Esophagus (tissue), 2 donors: ENCODE measurements at regions not wholly inside any gene's neighbourhood (a gene's known extent, or its start where the extent isn't known, plus 50 kb on each side); places are given as distances from the start of the nearest gene placed in this dataset.

ENCODE experiments used
- H3K27ac ChIP-seq, 2 donors: one replicate each; pipeline ENCODE4 v1.5.1; 2013; ENCODE audit warnings: low read depth in 2 of 2, mild to moderate bottlenecking in 2 of 2, inconsistent platforms in 1 of 2, low read length in 1 of 2, moderate library complexity in 1 of 2
- H3K27me3 ChIP-seq, 2 donors: one replicate each; pipeline ENCODE4 v1.6.1; 2013; ENCODE audit warnings: low read length in 2 of 2, control low read depth in 1 of 2, mild to moderate bottlenecking in 1 of 2; ENCODE audit not compliant: insufficient read depth in 2 of 2, control insufficient read depth in 1 of 2
- H3K36me3 ChIP-seq, 2 donors: one replicate each; pipeline ENCODE4 v1.6.1; 2013; ENCODE audit warnings: low read length in 1 of 2; ENCODE audit not compliant: control insufficient read depth in 2 of 2, insufficient read depth in 2 of 2
- H3K4me1 ChIP-seq, 2 donors: one replicate each; pipeline ENCODE4 v1.6.1; 2013; ENCODE audit warnings: low read length in 1 of 2; ENCODE audit not compliant: control insufficient read depth in 2 of 2, insufficient read depth in 2 of 2
- H3K4me3 ChIP-seq, 2 donors: one replicate each; pipeline ENCODE4 v1.5.1; 2013; ENCODE audit warnings: low read length in 2 of 2, mild to moderate bottlenecking in 2 of 2, low read depth in 1 of 2, moderate library complexity in 1 of 2
- H3K9me3 ChIP-seq, 2 donors: one replicate each; pipeline ENCODE4 v1.6.1; 2013; ENCODE audit warnings: mild to moderate bottlenecking in 2 of 2, low read depth in 1 of 2, low read length in 1 of 2, moderate library complexity in 1 of 2; ENCODE audit not compliant: control insufficient read depth in 2 of 2, insufficient read depth in 1 of 2
- WGBS, 2 donors: extraction: QIAGEN DNeasy Blood & Tissue Kit; methylation state at CpG; one replicate each; pipeline ENCODE4 v1.1.7; 2013; 5-methylcytosine and 5-hydroxymethylcytosine counted together
- donor health status: healthy with polysubstance abuse.
- donor health status: Bipolar disorder and iron deficiency.

DNA sequence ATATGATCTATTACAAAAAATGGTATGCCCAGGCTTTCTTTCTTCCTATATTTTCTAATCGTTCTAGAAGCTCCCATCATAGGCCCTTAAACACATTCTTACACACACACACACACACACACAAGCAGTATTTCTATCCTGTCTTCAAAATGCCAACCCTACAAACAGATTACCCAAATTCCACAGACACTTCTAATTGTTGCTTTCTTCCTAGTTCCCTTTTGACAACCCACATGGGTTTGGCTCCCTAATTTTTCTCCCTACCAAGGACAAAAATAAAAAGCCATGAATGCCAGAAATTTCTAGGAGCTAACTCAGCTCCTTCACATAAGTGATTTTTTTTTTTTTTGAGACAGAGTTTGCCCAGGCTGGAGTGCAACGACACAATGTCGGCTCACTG is 60.3 kb upstream of the NTF3 start:
- no peaks in the 10 kb centered on the region for H3K4me1 ChIP-seq

DNA sequence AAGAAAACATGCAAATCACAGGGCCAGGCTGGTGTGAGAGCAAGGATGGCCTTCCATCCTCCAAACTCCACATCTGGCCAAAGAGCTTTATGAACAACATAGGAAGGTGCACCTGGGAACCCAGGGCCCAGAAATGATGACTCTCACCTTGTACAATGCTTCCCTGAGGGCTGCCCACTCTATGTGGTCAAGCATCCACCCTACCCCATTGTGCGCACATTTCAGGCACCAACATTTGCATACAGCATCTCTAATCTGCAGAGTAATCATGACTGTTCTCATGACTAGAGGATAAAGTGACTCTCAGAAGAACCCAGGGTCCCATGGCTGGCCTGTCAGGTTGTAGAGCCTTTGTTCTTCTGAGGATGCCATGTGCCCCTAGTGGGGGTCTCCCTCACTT is 57.2 kb upstream of the NTF3 start:
- 96% methylated on average over 1 of the region's 1 CpG for WGBS, 2 donors
- H3K27me3 ChIP-seq: peaks cover 0 to 3% of the 10 kb centered on the region in 2 donors

More for the DNA sequence above, 60.3 kb upstream of the NTF3 start:
- Histone ChIP-seq H3K4me3 (no peak overlapping the region), H3K9me3 (peaks cover 0 to 2% of the 10 kb centered on the region in 2 donors), H3K36me3 (no peaks in the 10 kb centered on the region), H3K27me3 (peaks cover 0 to 3% of the 10 kb centered on the region in 2 donors), H3K27ac (no peak overlapping the region)
- WGBS, 2 donors: 82 to 87% methylated on average over 3 of the region's 3 CpGs

DNA sequence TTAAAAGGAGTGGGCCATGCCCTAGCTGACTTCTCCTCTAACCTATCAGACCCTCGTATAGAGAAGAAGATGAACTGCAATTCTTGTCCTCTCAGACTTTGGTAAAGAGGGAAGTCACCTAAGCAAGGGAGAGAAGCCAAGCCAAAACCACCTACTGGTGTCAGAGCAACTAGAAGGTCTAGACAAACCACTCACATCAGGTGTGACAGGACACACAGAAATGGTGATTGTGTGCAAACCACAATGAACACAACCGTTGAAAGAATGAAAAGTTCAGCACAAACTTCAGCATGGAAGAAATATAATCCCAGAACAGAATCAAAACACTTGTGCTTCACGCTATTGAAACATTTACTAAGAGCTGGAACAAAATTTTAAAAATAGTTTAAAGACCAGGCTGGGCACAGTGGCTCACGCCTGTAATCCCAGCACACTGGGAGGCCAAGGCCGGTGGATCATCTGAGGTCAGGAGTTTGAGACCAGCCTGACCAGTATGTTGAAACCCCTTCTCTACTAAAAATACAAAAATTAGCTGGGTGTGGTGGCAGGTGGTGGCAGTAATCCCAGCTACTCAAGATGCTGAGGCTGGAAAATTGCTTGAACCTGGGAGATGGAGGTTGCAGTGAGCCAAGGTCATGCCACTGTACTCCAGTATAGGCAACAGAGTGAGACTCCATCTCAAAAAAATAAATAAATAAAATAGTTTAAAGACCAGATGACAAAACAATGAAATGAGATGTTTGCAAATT is 56.2 kb upstream of the NTF3 start:
- no peak overlapping the region for H3K27ac ChIP-seq
- H3K9me3 ChIP-seq: no peaks in the 10 kb centered on the region
- H3K36me3 ChIP-seq: no peaks in the 10 kb centered on the region
- 72 to 79% methylated on average over 5 of the region's 5 CpGs for WGBS, 2 donors
- no peaks in the 10 kb centered on the region for H3K4me1 ChIP-seq
- H3K4me3 ChIP-seq: no peak overlapping the region
- H3K27me3 ChIP-seq: peaks cover 0 to 3% of the 10 kb centered on the region in 2 donors

More for the DNA sequence above, 57.2 kb upstream of the NTF3 start:
- no peaks in the 10 kb centered on the region for H3K36me3 ChIP-seq
- H3K4me3 ChIP-seq: no peak overlapping the region
- H3K4me1 ChIP-seq: no peaks in the 10 kb centered on the region
- no peaks in the 10 kb centered on the region for H3K9me3 ChIP-seq
- no peak overlapping the region for H3K27ac ChIP-seq

DNA sequence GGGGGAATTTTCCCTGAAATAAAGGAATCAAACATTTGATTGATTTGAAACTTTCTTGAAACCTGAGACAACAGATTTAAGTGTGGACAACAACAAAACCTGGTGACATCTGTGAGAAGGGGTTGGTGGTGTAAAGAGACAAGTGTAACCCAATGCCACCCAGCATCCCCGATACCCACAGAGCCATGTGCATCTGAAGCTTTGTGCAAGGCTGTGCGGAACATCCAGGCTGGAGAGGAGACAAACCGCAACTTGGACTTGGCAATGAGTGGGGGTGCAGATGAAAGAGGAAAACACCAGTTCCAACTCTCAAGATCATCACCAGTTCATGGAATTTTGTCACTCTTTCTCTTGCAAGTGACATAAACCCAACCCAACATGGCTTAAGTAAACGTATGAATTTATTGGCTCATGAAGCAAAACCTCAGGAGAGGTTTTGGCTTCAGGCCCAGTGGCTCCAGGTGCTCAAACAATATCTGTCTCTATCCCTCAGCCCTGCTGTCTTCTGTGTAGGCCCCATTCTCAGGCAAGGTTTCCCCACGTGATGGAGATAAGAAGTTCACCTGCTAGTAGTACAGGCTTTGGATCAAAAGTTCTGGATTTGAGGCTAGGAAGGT is 55.2 kb upstream of the NTF3 start:
- Histone ChIP-seq H3K4me3 (no peak overlapping the region), H3K36me3 (no peaks in the 10 kb centered on the region), H3K27me3 (no peaks in the 10 kb centered on the region), H3K9me3 (no peaks in the 10 kb centered on the region), H3K27ac (no peak overlapping the region), H3K4me1 (no peaks in the 10 kb centered on the region)
- WGBS, 2 donors: 68 to 69% methylated on average over 5 of the region's 5 CpGs

DNA sequence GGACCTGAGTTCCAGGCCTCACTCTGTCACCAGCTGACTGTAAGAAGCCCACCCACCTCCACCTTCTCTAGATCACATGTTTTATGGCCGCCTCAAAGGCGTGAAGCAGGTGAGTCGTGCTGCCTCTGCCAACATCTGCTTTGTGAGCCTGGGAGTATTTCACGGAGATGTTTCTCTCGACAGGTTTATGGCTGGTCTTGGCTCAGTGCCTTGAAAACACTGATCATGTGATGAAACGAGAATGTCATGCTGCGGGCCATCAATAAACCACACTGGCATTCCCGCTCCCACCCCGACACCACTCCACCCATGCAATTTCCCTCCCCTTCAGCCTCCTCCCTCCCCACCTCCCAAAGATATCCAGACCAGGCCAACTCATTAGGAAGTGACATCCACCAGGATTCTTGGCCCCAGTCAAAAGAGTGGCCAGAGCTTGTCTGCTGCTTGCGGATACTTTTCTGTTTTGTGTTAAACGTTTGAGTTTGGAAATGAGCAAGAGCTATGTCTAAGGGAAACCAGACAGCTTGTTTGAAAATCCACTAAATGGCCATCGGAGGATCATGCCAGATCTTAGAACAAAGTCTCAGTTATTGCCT is 53.8 kb upstream of the NTF3 start:
- no peak overlapping the region for H3K4me3 ChIP-seq
- no peaks in the 10 kb centered on the region for H3K9me3 ChIP-seq
- H3K27ac ChIP-seq: no peak overlapping the region
- H3K4me1 ChIP-seq: no peaks in the 10 kb centered on the region
- H3K36me3 ChIP-seq: no peaks in the 10 kb centered on the region
- no peaks in the 10 kb centered on the region for H3K27me3 ChIP-seq
- WGBS, 2 donors: 70 to 75% methylated on average over 12 of the region's 12 CpGs

DNA sequence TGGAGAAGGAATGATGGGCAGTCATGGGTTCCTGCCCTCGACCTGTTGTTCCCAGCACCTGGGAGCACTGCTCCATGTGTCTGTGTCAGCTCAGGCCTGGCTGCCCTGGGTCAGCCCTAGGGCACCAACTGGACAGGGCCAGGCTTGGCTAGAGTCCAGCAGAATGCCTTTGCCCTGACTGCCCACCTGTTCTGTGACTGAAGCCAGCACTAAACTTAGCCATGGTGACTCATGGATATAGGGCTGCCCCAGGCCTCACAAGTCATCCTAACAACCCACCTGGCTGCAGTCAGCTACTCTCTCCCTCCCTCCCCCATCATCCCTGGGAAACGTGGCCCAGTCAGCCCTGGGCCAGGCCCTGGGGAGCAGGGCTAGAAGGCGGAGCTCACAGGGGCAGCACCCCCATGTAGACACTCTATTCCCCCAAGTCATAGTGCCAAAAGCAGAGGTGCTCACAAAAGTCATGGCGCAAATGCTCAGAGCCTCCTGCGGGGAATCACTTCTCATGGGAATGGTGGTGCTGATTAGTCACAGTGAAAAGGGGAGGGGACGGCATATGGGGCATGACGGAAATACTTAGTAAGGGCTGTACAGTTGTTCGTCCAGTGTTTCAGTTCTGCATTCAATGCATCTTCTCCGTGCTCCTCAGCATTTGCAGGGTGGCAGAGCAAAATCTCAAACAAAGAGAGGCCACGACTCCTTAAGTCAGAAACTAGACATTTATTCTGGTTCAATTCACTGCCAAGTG is 52.0 kb upstream of the NTF3 start:
- H3K4me3 ChIP-seq: no peak overlapping the region
- WGBS, 2 donors: 77 to 79% methylated on average over 10 of the region's 10 CpGs
- no peaks in the 10 kb centered on the region for H3K4me1 ChIP-seq
- H3K36me3 ChIP-seq: no peaks in the 10 kb centered on the region
- no peaks in the 10 kb centered on the region for H3K9me3 ChIP-seq
- H3K27me3 ChIP-seq: no peaks in the 10 kb centered on the region
- no peak overlapping the region for H3K27ac ChIP-seq
